Left hindlimb (tissue), 1 donor: ENCODE measurements at regions not wholly inside any gene's neighbourhood (a gene's known extent, or its start where the extent isn't known, plus 50 kb on each side); places are given as distances from the start of the nearest gene placed in this dataset.
A peak's percentile ranks its signal among the peaks of the same experiment; 100 is the strongest.
"Not testable (repeated sequence)": the region's sequence is repeated elsewhere in the genome, so short reads cannot be mapped to it uniquely, and the experiment has no call there.

Experiments used
- DNase-seq: peaks from one replicate; pipeline ENCODE4 v3.0.0-alpha.2; 2018

GRCh38 chr18:22570492-22570891 is 152.8 kb upstream of the CTAGE1 start:
- no peak for DNase-seq

- no peak for DNase-seq
Measured at GRCh38 chr18:22572341-22572740, 154.6 kb upstream of the CTAGE1 start.

- no peak for DNase-seq
Measured at GRCh38 chr18:22579271-22579670, 161.6 kb upstream of the CTAGE1 start.

- no peak for DNase-seq
Measured at GRCh38 chr18:22585333-22585732, 167.6 kb upstream of the CTAGE1 start.

- DNase-seq = no peak
Measured at GRCh38 chr18:22585821-22586220, 168.1 kb upstream of the CTAGE1 start.

- no peak for DNase-seq
Measured at GRCh38 chr18:22591222-22591621, 173.5 kb upstream of the CTAGE1 start.

GRCh38 chr18:22594155-22594690 is 176.5 kb upstream of the CTAGE1 start:
- DNase-seq = no peak

- DNase-seq = no peak
Measured at GRCh38 chr18:22601481-22601880, 183.8 kb upstream of the CTAGE1 start.

GRCh38 chr18:22602456-22602855 is 184.7 kb upstream of the CTAGE1 start:
- DNase-seq = not testable (repeated sequence)

GRCh38 chr18:22603902-22604301 is 186.2 kb upstream of the CTAGE1 start:
- no peak for DNase-seq

GRCh38 chr18:22604390-22604985 is 186.8 kb upstream of the CTAGE1 start:
- no peak for DNase-seq

GRCh38 chr18:22604986-22605421 is 187.3 kb upstream of the CTAGE1 start:
- DNase-seq = no peak

- no peak for DNase-seq
Measured at GRCh38 chr18:22605736-22606135, 188.0 kb upstream of the CTAGE1 start.

GRCh38 chr18:22606563-22607283 is 189.0 kb upstream of the CTAGE1 start:
- no peak for DNase-seq

GRCh38 chr18:22607284-22607635 is 189.5 kb upstream of the CTAGE1 start:
- no peak for DNase-seq

GRCh38 chr18:22608847-22609246 is 191.1 kb upstream of the CTAGE1 start:
- no peak for DNase-seq

- peak; percentile 40 for DNase-seq
Measured at GRCh38 chr18:22609642-22610041, 191.9 kb upstream of the CTAGE1 start.

GRCh38 chr18:22613058-22613690 is 195.5 kb upstream of the CTAGE1 start:
- no peak for DNase-seq

- no peak for DNase-seq
Measured at GRCh38 chr18:22613788-22614187, 196.1 kb upstream of the CTAGE1 start.

- no peak for DNase-seq
Measured at GRCh38 chr18:22623513-22623912, 205.8 kb upstream of the CTAGE1 start.

GRCh38 chr18:22624176-22624575 is 206.5 kb upstream of the CTAGE1 start:
- DNase-seq = no peak

- DNase-seq = no peak
Measured at GRCh38 chr18:22625406-22625805, 207.7 kb upstream of the CTAGE1 start.

GRCh38 chr18:22626771-22627170 is 209.1 kb upstream of the CTAGE1 start:
- no peak for DNase-seq

GRCh38 chr18:22627506-22627905 is 209.8 kb upstream of the CTAGE1 start:
- DNase-seq = no peak
